Activated CD8-positive, alpha-beta memory T cell treated with anti-CD3 and anti-CD28 coated beads, Interleukin-2, amount 50 U/mL, for 4 hours (primary cell): ENCODE measurements at regions not wholly inside any gene's neighbourhood (a gene's known extent, or its start where the extent isn't known, plus 50 kb on each side); places are given as distances from the start of the nearest gene placed in this dataset.

Source experiments
- DNase-seq: peaks from one replicate; pipeline ENCODE4 v3.0.0-alpha.2; 2020

GRCh38 chr13:72153272-72153671, 286.3 kb upstream of the DACH1 start:
- DNase-seq: no peak

- no peak for DNase-seq
These were observed 284.2 kb upstream of the DACH1 start for GRCh38 chr13:72151241-72151640.

- no peak for DNase-seq
These were observed 283.5 kb upstream of the DACH1 start for GRCh38 chr13:72150502-72150901.

GRCh38 chr13:72149701-72150100, 282.7 kb upstream of the DACH1 start:
- DNase-seq: no peak

- DNase-seq: no peak
These were observed 279.8 kb upstream of the DACH1 start for GRCh38 chr13:72146816-72147215.

- DNase-seq: no peak
These were observed 278.4 kb upstream of the DACH1 start for GRCh38 chr13:72145383-72145782.

GRCh38 chr13:72144636-72145035, 277.6 kb upstream of the DACH1 start:
- DNase-seq: no peak

- no peak for DNase-seq
These were observed 275.0 kb upstream of the DACH1 start for GRCh38 chr13:72141855-72142519.

- DNase-seq: no peak
These were observed 272.2 kb upstream of the DACH1 start for GRCh38 chr13:72139192-72139591.

GRCh38 chr13:72132075-72132474, 265.1 kb upstream of the DACH1 start:
- DNase-seq: no peak

GRCh38 chr13:72129117-72129516, 262.1 kb upstream of the DACH1 start:
- DNase-seq: no peak

GRCh38 chr13:72127031-72127430, 260.0 kb upstream of the DACH1 start:
- no peak for DNase-seq

GRCh38 chr13:72126424-72126823, 259.4 kb upstream of the DACH1 start:
- DNase-seq: no peak

GRCh38 chr13:72125561-72125960, 258.6 kb upstream of the DACH1 start:
- no peak for DNase-seq

GRCh38 chr13:72122661-72123255, 255.8 kb upstream of the DACH1 start:
- no peak for DNase-seq

- no peak for DNase-seq
These were observed 254.5 kb upstream of the DACH1 start for GRCh38 chr13:72121466-72121865.

GRCh38 chr13:72120632-72121031, 253.6 kb upstream of the DACH1 start:
- no peak for DNase-seq

GRCh38 chr13:72113931-72114330, 246.9 kb upstream of the DACH1 start:
- DNase-seq: no peak

- DNase-seq: no peak
These were observed 246.1 kb upstream of the DACH1 start for GRCh38 chr13:72113076-72113475.

- DNase-seq: no peak
These were observed 245.2 kb upstream of the DACH1 start for GRCh38 chr13:72112216-72112615.

GRCh38 chr13:72109863-72110262, 242.9 kb upstream of the DACH1 start:
- no peak for DNase-seq

- DNase-seq: no peak
These were observed 237.7 kb upstream of the DACH1 start for GRCh38 chr13:72104656-72105180.

- DNase-seq: no peak
These were observed 234.9 kb upstream of the DACH1 start for GRCh38 chr13:72101768-72102400.

GRCh38 chr13:72100339-72100738, 233.3 kb upstream of the DACH1 start:
- DNase-seq: no peak
